Activated CD4-positive, alpha-beta T cell treated with anti-CD3 and anti-CD28 coated beads, Interleukin-2, amount 10 ng/mL, durations not matched to agents 7 days and 5 days (primary cell): ENCODE measurements at regions not wholly inside any gene's neighbourhood (a gene's known extent, or its start where the extent isn't known, plus 50 kb on each side); places are given as distances from the start of the nearest gene placed in this dataset.

Experiments used
- CTCF ChIA-PET: fragments of 350-600 bp; sonication (Branson Sonifier 250); formaldehyde crosslinking; loops from one replicate; lab custom pipeline; 2021; ENCODE audit warnings: antibody characterized with exemption; lab: Charles Lee
- POLR2A ChIA-PET: fragments of 350-600 bp; sonication (Branson Sonifier 250); formaldehyde crosslinking; loops from one replicate; lab custom pipeline; 2021; ENCODE audit warnings: antibody characterized with exemption; lab: Charles Lee
- DNase-seq: peaks from one replicate; pipeline ENCODE4 v3.0.0-alpha.2; 2020
- H3K27ac Mint-ChIP-seq: one replicate; pipeline ENCODE4 v1.8.0; 2021; ENCODE audit warnings: mild to moderate bottlenecking, moderate library complexity, mixed read lengths
- H3K27me3 Mint-ChIP-seq: one replicate; pipeline ENCODE4 v1.8.0; 2021; ENCODE audit warnings: mixed read lengths
- H3K36me3 Mint-ChIP-seq: one replicate; pipeline ENCODE4 v1.8.0; 2021; ENCODE audit warnings: low read depth, mixed read lengths
- H3K4me1 Mint-ChIP-seq: one replicate; pipeline ENCODE4 v1.8.0; 2021; ENCODE audit warnings: mixed read lengths
- H3K4me3 Mint-ChIP-seq: one replicate; pipeline ENCODE4 v1.8.0; 2021; ENCODE audit warnings: mild to moderate bottlenecking, moderate library complexity, mixed read lengths
- H3K9me3 Mint-ChIP-seq: one replicate; pipeline ENCODE4 v1.8.0; 2021; ENCODE audit warnings: mixed read lengths

DNA sequence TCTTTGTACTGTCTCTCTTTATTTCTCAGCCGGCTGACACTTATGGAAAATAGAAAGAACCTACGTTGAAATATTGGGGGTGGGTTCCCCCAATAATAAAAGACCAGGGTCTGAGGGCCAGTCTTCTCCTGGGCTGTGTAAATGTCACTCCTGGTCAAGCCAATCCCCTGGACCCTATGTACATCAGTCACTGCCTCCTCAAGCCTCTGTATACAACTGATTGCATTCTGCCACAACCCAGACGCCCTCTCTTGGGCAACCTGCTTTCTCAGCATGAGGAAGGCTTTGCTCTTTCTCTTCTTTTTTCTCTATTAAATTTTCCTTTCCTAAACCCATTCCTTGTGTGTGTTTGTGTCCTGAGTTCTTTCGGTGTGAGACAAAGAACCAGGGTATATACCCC lies 84.1 kb upstream of the SERBP1 start:
- no peak for DNase-seq
- H3K4me3 Mint-ChIP-seq: no peak overlapping the region
- no peaks in the 10 kb centered on the region for H3K4me1 Mint-ChIP-seq
- peaks cover 21% of the 10 kb centered on the region for H3K9me3 Mint-ChIP-seq
- ChIA-PET CTCF (interaction anchor here (0.8 to 1.0 kb wide), 2 partner anchors 10 to 24 kb away, joined by 3 read pairs; no protein-coding TSS in a partner anchor), POLR2A (no interaction called here)
- no peak overlapping the region for H3K27ac Mint-ChIP-seq
- H3K27me3 Mint-ChIP-seq: no peaks in the 10 kb centered on the region
- H3K36me3 Mint-ChIP-seq: peaks cover 5% of the 10 kb centered on the region

DNA sequence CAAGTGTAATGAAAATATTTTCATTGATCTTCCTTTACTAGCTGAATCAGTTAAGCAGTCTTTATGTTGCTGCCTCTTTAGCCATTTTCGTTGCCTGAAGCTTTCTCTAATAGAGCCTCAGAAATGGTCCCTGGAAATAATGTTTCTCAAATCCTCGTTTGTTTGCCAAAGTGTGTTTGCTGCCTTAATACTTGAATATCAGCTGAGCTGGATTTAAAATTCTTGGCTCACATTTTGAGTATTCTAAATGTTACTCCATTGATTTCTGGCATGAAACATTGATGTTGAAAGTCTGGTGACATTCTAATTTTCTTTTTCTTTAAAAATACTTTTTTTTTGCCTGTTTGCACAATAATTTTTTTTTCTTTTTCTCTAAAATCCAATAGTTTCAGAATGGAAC lies 84.6 kb upstream of the SERBP1 start:
- no peaks in the 10 kb centered on the region for H3K4me1 Mint-ChIP-seq
- CTCF ChIA-PET: interaction anchor here (0.8 to 1.2 kb wide), 3 partner anchors 9 to 24 kb away, joined by 3 to 4 read pairs (median 3); no protein-coding TSS in a partner anchor
- H3K27ac Mint-ChIP-seq: no peak overlapping the region
- H3K4me3 Mint-ChIP-seq: no peak overlapping the region
- peaks cover 5% of the 10 kb centered on the region for H3K36me3 Mint-ChIP-seq
- POLR2A ChIA-PET: no interaction called here
- no peak for DNase-seq
- no peaks in the 10 kb centered on the region for H3K27me3 Mint-ChIP-seq
- H3K9me3 Mint-ChIP-seq: peaks cover 20% of the 10 kb centered on the region

DNA sequence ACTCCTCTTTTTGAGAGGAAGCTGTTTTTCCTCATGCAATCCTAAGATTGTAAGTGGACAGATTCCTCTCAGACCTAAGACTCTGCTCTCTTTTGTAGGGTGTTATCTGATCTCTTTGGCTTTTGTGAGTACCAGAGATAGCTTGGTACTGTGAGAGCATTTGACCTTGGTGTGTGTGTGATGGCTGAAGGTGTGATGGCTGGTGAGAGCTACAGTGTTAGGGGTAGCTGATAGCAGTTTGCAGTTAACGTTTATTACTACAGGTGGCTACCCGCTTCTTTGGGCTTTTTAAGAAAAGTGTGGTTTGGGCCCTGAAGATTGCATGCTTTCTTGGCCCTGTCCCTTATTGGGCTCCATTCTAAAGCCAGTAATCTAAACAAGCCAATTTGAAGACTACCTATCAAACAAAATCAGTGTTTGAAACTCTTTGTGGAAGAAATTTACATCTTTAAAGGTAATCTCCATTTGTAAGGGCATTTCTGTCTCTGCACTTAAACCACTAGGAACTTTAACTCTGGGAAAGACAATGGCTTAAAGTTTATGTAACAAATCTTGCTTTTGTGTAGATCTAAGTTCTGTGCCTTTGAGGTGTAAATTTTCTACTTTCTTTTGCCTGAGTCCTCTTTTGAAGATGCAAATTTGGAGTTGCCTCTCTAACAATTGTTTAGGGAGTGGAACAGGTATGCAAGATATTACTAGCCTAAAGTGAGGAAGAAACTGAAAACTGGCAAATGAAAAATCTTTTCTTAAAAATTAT lies 85.3 kb upstream of the SERBP1 start:
- H3K27ac Mint-ChIP-seq: no peak overlapping the region
- no peaks in the 10 kb centered on the region for H3K4me1 Mint-ChIP-seq
- H3K27me3 Mint-ChIP-seq: no peaks in the 10 kb centered on the region
- no peak for DNase-seq
- ChIA-PET POLR2A (no interaction called here), CTCF (interaction anchor here (0.8 to 1.2 kb wide), 3 partner anchors 9 to 23 kb away, joined by 3 to 4 read pairs (median 3); no protein-coding TSS in a partner anchor)
- H3K36me3 Mint-ChIP-seq: peaks cover 5% of the 10 kb centered on the region
- no peak overlapping the region for H3K4me3 Mint-ChIP-seq
- H3K9me3 Mint-ChIP-seq: peaks cover 20% of the 10 kb centered on the region

DNA sequence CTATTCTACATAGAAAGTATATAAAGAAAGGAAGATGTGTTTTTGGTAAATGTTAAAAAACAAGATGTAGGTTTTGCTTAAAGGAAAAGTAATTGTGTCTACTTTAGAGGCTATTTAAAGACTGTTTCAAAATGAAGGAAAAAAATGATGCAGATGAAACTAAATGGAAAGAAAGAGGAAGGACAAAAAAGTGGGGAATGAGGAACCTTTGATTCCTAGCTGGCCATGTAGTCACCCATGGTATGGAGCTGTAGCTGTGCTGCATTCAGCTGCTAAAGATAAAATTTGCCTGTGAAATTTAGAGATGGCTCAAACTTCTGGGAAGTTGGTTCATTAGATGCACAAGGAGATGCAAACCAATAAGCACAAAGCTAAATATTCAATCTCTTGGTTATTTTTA lies 86.8 kb upstream of the SERBP1 start:
- H3K27ac Mint-ChIP-seq: no peak overlapping the region
- CTCF ChIA-PET: interaction anchor here (0.8 to 1.1 kb wide), 2 partner anchors 14 to 63 kb away, joined by 3 read pairs; no protein-coding TSS in a partner anchor

DNA sequence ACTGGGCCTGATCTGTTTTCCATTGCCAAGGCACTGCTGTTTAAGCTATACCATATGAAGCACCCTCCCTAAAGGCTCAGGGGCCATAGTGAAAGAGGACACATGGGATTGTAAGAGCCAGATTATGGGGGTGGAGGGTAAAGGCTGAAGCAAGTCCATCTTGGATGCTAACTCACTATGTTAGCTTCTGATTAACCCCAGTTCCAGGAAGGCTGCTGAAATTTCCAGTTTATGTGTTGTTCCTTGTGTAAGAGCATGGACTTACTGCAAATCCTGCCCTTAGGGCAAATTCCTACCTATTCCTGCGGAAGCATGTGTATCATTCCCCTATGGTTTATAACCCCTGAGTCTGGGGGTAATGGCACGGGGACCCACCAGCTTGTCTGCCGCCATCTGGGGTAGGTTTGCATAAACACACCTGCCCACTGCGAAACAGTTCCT lies 91.8 kb upstream of the SERBP1 start:
- Mint-ChIP-seq H3K27ac (no peak overlapping the region), H3K4me3 (no peak overlapping the region), H3K27me3 (no peaks in the 10 kb centered on the region), H3K9me3 (peaks cover 5% of the 10 kb centered on the region), H3K4me1 (no peaks in the 10 kb centered on the region), H3K36me3 (no peaks in the 10 kb centered on the region)
- CTCF ChIA-PET: interaction anchor here (0.8 to 1.8 kb wide), 4 partner anchors 22 to 498 kb away, joined by 3 to 6 read pairs (median 4); no protein-coding TSS in a partner anchor
- DNase-seq: no peak
- POLR2A ChIA-PET: no interaction called here

More for the DNA sequence above, 86.8 kb upstream of the SERBP1 start:
- H3K4me3 Mint-ChIP-seq: no peak overlapping the region
- DNase-seq: no peak
- no peaks in the 10 kb centered on the region for H3K27me3 Mint-ChIP-seq
- POLR2A ChIA-PET: no interaction called here
- no peaks in the 10 kb centered on the region for H3K4me1 Mint-ChIP-seq
- H3K9me3 Mint-ChIP-seq: peaks cover 18% of the 10 kb centered on the region
- H3K36me3 Mint-ChIP-seq: peaks cover 5% of the 10 kb centered on the region

DNA sequence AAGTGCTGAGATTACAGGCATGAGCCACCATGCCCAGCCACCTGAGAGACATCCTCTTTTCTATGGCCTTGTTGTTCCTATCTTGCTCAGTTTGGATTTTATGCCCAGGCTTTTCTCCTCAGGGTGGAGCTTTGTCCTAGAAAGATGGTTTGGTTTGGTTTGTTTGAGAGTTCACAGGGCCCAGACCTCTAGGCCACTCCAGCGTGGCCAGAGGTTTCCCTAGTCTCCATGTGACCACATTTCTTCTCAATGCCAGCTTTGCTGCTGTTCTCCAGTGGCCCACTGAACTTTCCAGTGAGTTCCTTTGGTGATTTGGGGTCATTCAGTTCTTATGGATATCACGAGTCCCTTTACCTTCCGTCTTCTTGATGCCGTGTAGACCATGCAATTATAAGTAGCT lies 92.6 kb upstream of the SERBP1 start:
- H3K36me3 Mint-ChIP-seq: no peaks in the 10 kb centered on the region
- no peak overlapping the region for H3K4me3 Mint-ChIP-seq
- H3K27me3 Mint-ChIP-seq: no peaks in the 10 kb centered on the region
- CTCF ChIA-PET: interaction anchor here (0.8 to 1.8 kb wide), 3 partner anchors 23 to 499 kb away, joined by 4 to 6 read pairs (median 5); no protein-coding TSS in a partner anchor
- H3K9me3 Mint-ChIP-seq: peaks cover 5% of the 10 kb centered on the region
- DNase-seq: no peak
- H3K4me1 Mint-ChIP-seq: no peaks in the 10 kb centered on the region
- POLR2A ChIA-PET: no interaction called here
- no peak overlapping the region for H3K27ac Mint-ChIP-seq

DNA sequence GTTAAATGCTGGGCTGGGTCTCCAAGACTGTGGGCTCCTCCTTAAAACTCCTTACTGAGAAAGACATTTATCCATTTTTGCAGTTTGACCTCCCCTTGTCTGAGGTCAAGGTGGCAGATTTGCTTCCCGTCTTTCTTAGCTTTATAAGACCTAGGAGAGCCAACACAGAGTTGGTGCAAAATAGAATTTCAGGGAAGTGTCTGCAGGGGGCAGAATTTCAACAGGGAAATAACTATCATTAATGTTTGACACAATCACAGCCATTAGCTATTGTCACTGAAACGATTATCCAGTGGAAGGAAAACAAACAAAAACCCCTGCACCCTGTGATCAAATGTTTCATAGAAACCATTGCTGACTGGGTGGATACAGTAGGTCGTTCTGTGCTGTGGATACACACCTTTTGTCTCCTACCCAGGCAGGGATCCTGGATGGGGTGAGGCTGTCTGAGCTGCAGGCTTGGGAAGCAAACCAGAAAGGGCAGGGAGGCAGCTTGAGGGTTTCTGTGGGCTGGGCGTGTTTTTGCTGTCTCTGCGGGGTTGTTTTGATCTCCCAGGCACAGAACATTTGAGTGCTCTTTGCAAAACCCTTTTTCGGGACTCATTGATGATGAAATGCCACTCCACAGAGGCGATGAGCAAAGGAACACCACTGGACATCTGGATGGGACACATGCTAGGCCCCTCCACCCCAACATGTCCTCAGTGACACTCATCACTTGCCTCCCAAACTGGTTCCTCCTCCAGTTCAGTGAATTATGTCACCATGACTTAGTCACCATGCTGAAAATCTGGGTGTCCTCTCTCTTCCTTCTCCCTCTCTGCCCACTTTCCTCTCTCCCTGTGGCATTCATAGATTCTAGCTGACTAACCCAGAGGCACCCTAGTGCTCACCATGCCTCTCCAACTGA lies 94.2 kb upstream of the SERBP1 start:
- Mint-ChIP-seq H3K36me3 (no peaks in the 10 kb centered on the region), H3K27me3 (no peaks in the 10 kb centered on the region), H3K9me3 (no peaks in the 10 kb centered on the region), H3K4me1 (no peaks in the 10 kb centered on the region), H3K4me3 (no peak overlapping the region), H3K27ac (no peak overlapping the region)
- ChIA-PET CTCF (interaction anchor here (1.0 to 1.5 kb wide), 3 partner anchors 10 to 21 kb away, joined by 3 to 4 read pairs (median 3); no protein-coding TSS in a partner anchor), POLR2A (no interaction called here)
- DNase-seq: no peak

DNA sequence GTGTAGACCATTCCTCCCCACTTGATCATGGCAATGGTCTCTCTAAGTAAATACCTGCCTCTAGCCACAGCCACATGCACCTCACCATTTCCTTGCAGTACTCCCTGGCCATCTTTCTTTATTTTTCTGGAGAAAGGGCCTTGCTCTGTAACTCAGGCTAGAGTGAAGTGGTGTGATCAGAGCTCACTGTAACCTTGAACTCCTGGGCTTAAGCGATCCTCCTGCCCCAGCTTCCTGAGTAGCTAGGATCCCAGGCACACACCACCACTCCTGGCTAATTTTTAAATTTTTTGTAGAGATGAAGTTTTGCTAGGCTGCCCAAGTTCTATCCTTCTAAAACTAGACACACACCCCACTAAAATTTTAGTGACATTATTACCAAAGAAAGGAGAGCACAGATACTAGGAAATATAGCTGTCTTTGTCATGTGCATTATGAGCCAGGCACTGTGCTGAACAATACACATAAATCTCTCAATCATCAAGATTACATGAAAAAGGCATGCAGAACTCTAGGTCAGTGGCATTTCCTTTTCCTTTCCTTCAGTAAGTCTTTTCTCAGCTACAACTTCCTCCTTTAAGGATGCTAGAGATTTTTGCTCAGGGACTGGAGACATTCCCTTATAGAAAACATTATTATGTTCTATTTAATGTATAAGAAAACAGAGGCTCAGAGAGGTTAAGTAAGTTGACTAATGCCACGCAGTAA lies 95.0 kb upstream of the SERBP1 start:
- ChIA-PET CTCF (interaction anchor here (1.5 kb wide), 1 partner anchor 20 kb away, joined by 3 read pairs; no protein-coding TSS in a partner anchor), POLR2A (no interaction called here)
- Mint-ChIP-seq H3K27ac (no peak overlapping the region), H3K9me3 (no peaks in the 10 kb centered on the region), H3K4me3 (no peak overlapping the region), H3K36me3 (no peaks in the 10 kb centered on the region), H3K27me3 (peaks cover 2% of the 10 kb centered on the region), H3K4me1 (no peaks in the 10 kb centered on the region)
- no peak for DNase-seq

DNA sequence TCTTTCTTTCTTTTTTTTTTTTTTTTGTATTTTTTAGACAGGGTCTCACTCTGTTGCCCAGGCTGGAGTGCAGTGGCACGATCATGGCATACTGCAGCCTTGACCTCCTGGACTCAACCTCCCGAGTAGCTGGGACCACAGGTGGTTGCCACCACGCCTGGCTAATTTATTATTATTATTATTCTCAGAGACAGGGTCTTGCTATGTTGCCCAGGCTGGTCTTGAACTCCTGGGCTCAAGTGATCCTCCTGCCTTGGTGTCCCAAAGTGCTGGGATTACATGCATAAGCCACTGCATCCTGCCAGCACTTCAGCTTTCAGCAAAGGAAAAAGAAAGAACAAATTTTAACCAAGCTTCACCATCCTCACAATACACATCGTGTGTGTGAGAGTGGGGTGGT lies 97.9 kb upstream of the SERBP1 start:
- Mint-ChIP-seq H3K9me3 (peaks cover 6% of the 10 kb centered on the region), H3K27ac (no peak overlapping the region), H3K27me3 (peaks cover 2% of the 10 kb centered on the region), H3K4me1 (no peaks in the 10 kb centered on the region), H3K36me3 (no peaks in the 10 kb centered on the region), H3K4me3 (no peak overlapping the region)
- ChIA-PET POLR2A (no interaction called here), CTCF (interaction anchor here (1.0 kb wide), 1 partner anchor 8 kb away, joined by 5 read pairs; no protein-coding TSS in a partner anchor)
- no peak for DNase-seq

DNA sequence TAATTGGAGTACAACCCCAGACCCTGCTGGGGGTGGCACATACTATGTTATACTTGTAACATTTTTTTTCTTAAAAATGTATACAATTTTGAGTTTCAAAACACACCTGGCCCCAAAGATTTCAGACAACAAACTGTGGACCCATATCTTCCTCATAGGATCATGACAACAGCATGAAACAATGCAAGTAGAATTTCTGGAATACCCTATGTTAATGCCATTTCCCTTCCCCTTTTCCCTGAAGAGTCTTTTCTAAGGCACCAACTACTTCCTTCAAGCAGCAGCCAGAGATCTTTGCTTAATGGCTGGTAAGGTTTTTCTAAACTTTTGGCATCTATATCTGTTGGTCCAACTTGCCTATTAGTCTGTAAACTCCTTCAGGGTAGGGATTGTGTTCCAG lies 99.9 kb upstream of the SERBP1 start:
- peaks cover 2% of the 10 kb centered on the region for H3K27me3 Mint-ChIP-seq
- no peak overlapping the region for H3K27ac Mint-ChIP-seq
- H3K9me3 Mint-ChIP-seq: peaks cover 6% of the 10 kb centered on the region
- H3K4me1 Mint-ChIP-seq: no peaks in the 10 kb centered on the region
- no peaks in the 10 kb centered on the region for H3K36me3 Mint-ChIP-seq
- POLR2A ChIA-PET: no interaction called here
- no peak for DNase-seq
- no peak overlapping the region for H3K4me3 Mint-ChIP-seq
- CTCF ChIA-PET: no interaction called here

DNA sequence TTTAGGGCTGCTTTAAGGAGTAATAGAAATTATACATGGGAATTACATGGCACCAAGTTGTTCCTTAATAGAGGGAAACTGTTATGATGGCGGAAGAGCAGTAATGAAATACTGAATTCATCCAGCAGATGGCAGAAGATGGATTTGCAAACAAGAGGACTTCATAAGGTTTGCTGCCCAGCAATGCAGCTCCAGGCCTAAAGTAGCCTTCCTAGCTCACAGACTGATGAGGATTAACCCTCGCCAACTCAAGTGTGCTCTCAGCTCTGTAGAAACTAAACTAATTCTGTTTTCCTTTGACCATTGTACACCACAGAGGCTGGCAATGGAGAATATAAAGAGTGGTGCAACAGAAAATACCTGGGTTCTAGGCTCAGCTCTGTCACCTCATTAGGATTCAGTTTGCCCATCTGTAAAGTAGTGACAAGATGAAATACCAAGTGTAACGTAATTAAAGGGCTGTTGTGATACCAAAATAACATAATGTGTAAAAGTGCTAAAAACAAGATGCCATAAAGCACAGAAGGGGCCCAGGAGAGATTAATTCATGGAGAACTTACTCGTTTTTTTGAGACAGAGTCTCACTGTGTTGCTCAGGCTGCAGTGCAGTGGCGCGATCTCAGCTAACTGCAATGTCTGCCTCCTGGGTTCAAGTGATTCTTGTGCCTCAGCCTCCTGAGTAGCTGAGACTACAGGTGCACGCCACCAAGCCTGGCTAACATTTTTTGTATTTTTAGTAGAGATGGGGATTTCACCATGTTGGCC lies 102.4 kb upstream of the SERBP1 start:
- Mint-ChIP-seq H3K27me3 (peaks cover 2% of the 10 kb centered on the region), H3K4me3 (no peak overlapping the region), H3K27ac (no peak overlapping the region), H3K9me3 (peaks cover 6% of the 10 kb centered on the region), H3K36me3 (no peaks in the 10 kb centered on the region), H3K4me1 (no peaks in the 10 kb centered on the region)
- peak; percentile 7 for DNase-seq
- ChIA-PET POLR2A (no interaction called here), CTCF (interaction anchor here (1.1 to 1.6 kb wide), 2 partner anchors 25 to 228 kb away, joined by 4 to 7 read pairs; no protein-coding TSS in a partner anchor)
